ENCODE measurements at regions not wholly inside any gene's neighbourhood (a gene's known extent, or its start where the extent isn't known, plus 50 kb on each side); places are given as distances from the start of the nearest gene placed in this dataset.

DNA sequence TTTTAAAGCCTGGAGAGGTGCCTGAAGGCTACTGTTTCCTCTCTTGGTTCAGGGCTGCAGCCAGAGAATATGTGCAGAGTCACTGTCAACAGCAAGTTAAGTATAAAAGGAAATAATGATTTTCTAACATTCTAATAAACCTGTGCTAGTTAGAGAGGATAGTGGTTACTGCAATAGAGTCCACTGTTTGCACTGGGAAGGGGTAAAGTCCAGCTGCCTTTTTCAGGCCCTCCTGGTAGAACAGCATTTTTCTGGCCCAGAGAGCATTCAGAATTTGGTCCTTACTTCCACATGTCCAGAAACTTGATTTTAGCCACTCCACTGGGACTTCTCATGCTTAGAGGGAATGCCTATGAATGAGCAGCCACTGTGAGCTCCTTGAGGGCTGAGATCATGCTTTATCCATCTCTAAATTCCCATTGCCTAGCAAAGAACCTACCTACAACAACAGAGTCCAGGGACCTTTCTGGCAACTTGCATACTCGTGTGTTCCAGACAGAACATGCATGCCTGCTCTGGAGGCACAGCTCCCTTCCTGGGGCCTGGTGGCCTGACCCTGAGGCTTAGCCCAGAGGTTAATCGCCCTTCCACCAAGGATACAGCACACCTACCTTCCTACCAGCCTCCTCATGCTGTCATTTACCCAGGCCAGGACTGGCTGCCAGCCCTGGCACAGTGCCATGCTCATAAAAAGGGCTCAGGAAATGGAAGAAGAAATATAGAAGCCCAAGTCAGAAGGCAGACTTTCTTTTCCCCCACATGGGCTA is 50.3 kb upstream of the ATP13A3 start:
- H3K36me3 ChIP-seq (ENCODE audit: control insufficient read depth in 1 of 2, insufficient read depth in 2 of 2, low read depth in 1 of 2, low read length in 2 of 2), result no peaks in the 10 kb centered on the region
- WGBS, result 66% methylated on average over 1 of the region's 2 CpGs
- peak overlapping the region; percentile 16 for H4K8ac ChIP-seq (ENCODE audit: low read length)
- no peak overlapping the region for H2BK120ac ChIP-seq (ENCODE audit: low read depth, low read length)
- H3K14ac ChIP-seq (ENCODE audit: low read length in 2 of 2), result peak overlapping the region in 1 of 2 experiments; percentile 30
- peak overlapping the region in 1 of 2 experiments; percentile 72 for H3K4ac ChIP-seq (ENCODE audit: low read depth in 1 of 2, low read length in 2 of 2)
- peak overlapping the region; percentile 1 to 67 for H3K18ac ChIP-seq (ENCODE audit: low read depth in 1 of 2, low read length in 2 of 2)
- peaks cover 13% of the 10 kb centered on the region for H3K9me3 ChIP-seq (ENCODE audit: control insufficient read depth, low read length)
- peak overlapping the region; percentile 86 for H4K91ac ChIP-seq (ENCODE audit: low read length)
- no peak overlapping the region for H3K23ac ChIP-seq (ENCODE audit: low read length in 2 of 2)
- peak; percentile 30 for DNase-seq
- H3K27me3 ChIP-seq (ENCODE audit: control insufficient read depth in 1 of 2, insufficient read depth in 1 of 2, low read length in 2 of 2), result no peaks in the 10 kb centered on the region
- H2BK5ac ChIP-seq (ENCODE audit: low read depth, low read length, poor library complexity, severe bottlenecking), result no peak overlapping the region
- no peak overlapping the region for H2AK5ac ChIP-seq (ENCODE audit: low read length, severe bottlenecking)
- no peaks in the 10 kb centered on the region for H3K79me1 ChIP-seq (replicated peaks; ENCODE audit: low read length, poor library complexity, severe bottlenecking)
- peaks cover 9% of the 10 kb centered on the region for H3K4me1 ChIP-seq (ENCODE audit: control insufficient read depth, insufficient read depth, low read depth, low read length)
- no peak overlapping the region for H2AFZ ChIP-seq (ENCODE audit: low read depth, low read length)
- H3K4me2 ChIP-seq (ENCODE audit: low read length, poor library complexity, severe bottlenecking), result no peak overlapping the region
- no peak overlapping the region for H2BK15ac ChIP-seq (ENCODE audit: low read depth, poor library complexity, severe bottlenecking)
- H3K27ac ChIP-seq (ENCODE audit: low read length, poor library complexity, severe bottlenecking), result peak overlapping the region; percentile 24
- H3K4me3 ChIP-seq (ENCODE audit: insufficient read depth in 1 of 2, low read depth in 1 of 2, low read length in 2 of 2), result no peak overlapping the region
- H3K9ac ChIP-seq (ENCODE audit: low read length), result no peak overlapping the region
- H2BK12ac ChIP-seq (ENCODE audit: low read length in 2 of 2), result peak overlapping the region in 1 of 2 experiments; percentile 29
